DND-41 (cell line): ENCODE measurements at regions not wholly inside any gene's neighbourhood (a gene's known extent, or its start where the extent isn't known, plus 50 kb on each side); places are given as distances from the start of the nearest gene placed in this dataset.

Source experiments
- EZH2 ChIP-seq: IDR thresholded peaks from 3 replicates; pipeline ENCODE4 v1.6.1; 2012; ENCODE audit warnings: borderline replicate concordance, low read depth, mild to moderate bottlenecking, moderate library complexity, low read length, inconsistent platforms; ENCODE audit not compliant: severe bottlenecking
- TF ChIP-seq, protein P1 (sequence below): IDR thresholded peaks from 2 replicates; pipeline ENCODE4 v1.5.1; 2012; ENCODE audit warnings: borderline replicate concordance, low read length, moderate library complexity, mild to moderate bottlenecking; ENCODE audit not compliant: poor library complexity, severe bottlenecking; ENCODE audit errors: extremely low read depth

DNA sequence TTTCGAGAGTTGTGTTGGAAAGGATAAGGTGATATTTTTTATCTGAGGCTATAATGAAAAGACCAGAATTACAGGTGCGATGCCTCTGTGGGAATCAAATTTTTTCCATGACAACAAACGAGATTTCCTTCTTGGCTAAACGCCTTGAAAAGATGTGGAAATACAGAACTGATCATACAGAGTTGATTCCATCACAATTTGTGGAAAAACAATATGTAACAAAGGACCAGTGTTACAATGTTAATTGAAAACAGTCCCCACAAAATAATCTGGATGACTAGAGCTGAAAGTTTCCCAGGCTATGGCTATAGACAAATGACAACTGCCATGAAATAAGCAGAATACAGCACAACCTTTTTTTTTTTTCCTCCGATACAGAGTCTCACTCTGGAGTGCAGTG, 628.9 kb downstream of the DIAPH3 start:
- TF ChIP-seq, protein P1, sequence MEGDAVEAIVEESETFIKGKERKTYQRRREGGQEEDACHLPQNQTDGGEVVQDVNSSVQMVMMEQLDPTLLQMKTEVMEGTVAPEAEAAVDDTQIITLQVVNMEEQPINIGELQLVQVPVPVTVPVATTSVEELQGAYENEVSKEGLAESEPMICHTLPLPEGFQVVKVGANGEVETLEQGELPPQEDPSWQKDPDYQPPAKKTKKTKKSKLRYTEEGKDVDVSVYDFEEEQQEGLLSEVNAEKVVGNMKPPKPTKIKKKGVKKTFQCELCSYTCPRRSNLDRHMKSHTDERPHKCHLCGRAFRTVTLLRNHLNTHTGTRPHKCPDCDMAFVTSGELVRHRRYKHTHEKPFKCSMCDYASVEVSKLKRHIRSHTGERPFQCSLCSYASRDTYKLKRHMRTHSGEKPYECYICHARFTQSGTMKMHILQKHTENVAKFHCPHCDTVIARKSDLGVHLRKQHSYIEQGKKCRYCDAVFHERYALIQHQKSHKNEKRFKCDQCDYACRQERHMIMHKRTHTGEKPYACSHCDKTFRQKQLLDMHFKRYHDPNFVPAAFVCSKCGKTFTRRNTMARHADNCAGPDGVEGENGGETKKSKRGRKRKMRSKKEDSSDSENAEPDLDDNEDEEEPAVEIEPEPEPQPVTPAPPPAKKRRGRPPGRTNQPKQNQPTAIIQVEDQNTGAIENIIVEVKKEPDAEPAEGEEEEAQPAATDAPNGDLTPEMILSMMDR, result no peak
- TF ChIP-seq EZH2, result no peak
